ENCODE measurements at regions not wholly inside any gene's neighbourhood (a gene's known extent, or its start where the extent isn't known, plus 50 kb on each side); places are given as distances from the start of the nearest gene placed in this dataset.

DNA sequence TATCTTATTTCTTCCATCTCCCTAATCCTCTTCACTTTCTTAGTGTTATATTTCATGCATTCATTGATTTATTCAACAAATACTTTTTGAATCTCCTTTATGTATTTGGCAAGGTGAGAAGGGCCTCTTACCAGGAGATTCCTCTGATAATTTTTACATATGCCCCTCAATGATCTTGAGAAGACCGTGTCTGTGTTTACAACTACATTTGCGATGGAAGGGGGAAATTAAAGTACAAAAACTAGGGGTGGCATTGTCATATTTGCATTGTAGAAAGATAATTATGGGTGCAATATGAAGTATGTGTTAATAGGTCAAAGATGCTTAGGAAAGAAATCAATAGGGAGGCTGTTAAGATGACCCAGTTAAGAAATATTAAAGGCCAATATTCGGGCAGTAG lies 1108.4 kb upstream of the MIR17HG start:
- peaks cover 16 to 20% of the 10 kb centered on the region in 2 donors for H3K9me3 Mint-ChIP-seq
- DNase-seq: no peak
- H3K27ac Mint-ChIP-seq: no peak overlapping the region
- 75% methylated on average over 2 of the region's 3 CpGs for WGBS (ENCODE audit: insufficient coverage)
- peaks cover 24% of the 10 kb centered on the region for H3K36me3 Mint-ChIP-seq
- Histone ChIP-seq H3K27me3 (ENCODE audit: control insufficient read depth, insufficient read depth, low read length) (no peaks in the 10 kb centered on the region), H3K36me3 (ENCODE audit: control insufficient read depth, insufficient read depth, low read length) (no peaks in the 10 kb centered on the region), H3K4me1 (ENCODE audit: control insufficient read depth, insufficient read depth, low read length) (no peaks in the 10 kb centered on the region), H3K27ac (ENCODE audit: low read length) (no peak overlapping the region), H3K9me3 (ENCODE audit: control insufficient read depth, insufficient read depth, low read length) (no peaks in the 10 kb centered on the region), H3K4me3 (ENCODE audit: low read length) (no peak overlapping the region)
- H3K4me3 Mint-ChIP-seq: no peak overlapping the region
- H3K27me3 Mint-ChIP-seq (ENCODE audit: low read depth in 2 of 2): no peaks in the 10 kb centered on the region
- intact Hi-C loops (cut with micrococcal nuclease): no loop called here
- ATAC-seq: no peak
- TF ChIP-seq, protein P1, sequence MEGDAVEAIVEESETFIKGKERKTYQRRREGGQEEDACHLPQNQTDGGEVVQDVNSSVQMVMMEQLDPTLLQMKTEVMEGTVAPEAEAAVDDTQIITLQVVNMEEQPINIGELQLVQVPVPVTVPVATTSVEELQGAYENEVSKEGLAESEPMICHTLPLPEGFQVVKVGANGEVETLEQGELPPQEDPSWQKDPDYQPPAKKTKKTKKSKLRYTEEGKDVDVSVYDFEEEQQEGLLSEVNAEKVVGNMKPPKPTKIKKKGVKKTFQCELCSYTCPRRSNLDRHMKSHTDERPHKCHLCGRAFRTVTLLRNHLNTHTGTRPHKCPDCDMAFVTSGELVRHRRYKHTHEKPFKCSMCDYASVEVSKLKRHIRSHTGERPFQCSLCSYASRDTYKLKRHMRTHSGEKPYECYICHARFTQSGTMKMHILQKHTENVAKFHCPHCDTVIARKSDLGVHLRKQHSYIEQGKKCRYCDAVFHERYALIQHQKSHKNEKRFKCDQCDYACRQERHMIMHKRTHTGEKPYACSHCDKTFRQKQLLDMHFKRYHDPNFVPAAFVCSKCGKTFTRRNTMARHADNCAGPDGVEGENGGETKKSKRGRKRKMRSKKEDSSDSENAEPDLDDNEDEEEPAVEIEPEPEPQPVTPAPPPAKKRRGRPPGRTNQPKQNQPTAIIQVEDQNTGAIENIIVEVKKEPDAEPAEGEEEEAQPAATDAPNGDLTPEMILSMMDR (IDR thresholded peaks at IDR 0.05): no peak
- H3K4me1 Mint-ChIP-seq: no peaks in the 10 kb centered on the region

DNA sequence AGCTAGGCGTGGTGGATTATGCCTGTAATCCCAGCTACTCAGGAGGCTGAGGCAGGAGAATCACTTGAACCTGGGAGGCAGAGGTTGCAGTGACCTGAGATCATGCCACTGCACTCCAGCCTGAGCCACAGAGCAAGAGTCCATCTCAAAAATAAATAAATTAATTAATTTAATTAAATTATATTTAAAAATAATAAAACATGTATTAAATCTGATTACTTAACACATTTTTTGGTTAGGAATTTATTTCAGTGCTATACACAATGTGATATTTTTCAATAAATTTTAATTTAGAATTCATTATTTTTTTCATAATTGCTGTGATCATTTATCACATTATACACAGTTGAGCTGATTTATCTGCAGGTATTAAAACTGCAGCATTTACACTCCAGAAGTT lies 1101.5 kb upstream of the MIR17HG start:
- H3K4me3 ChIP-seq (ENCODE audit: low read length): no peak overlapping the region
- TF ChIP-seq, protein P1 (IDR thresholded peaks at IDR 0.05): no peak
- no peak overlapping the region for H3K27ac Mint-ChIP-seq
- H3K27me3 Mint-ChIP-seq (ENCODE audit: low read depth in 2 of 2): no peaks in the 10 kb centered on the region
- H3K9me3 Mint-ChIP-seq: peaks cover 14 to 20% of the 10 kb centered on the region in 2 donors
- H3K27me3 ChIP-seq (ENCODE audit: control insufficient read depth, insufficient read depth, low read length): no peaks in the 10 kb centered on the region
- no peaks in the 10 kb centered on the region for H3K36me3 ChIP-seq (ENCODE audit: control insufficient read depth, insufficient read depth, low read length)
- DNase-seq (no peak), ATAC-seq (no peak)
- peaks cover 10% of the 10 kb centered on the region for H3K36me3 Mint-ChIP-seq
- no peaks in the 10 kb centered on the region for H3K9me3 ChIP-seq (ENCODE audit: control insufficient read depth, insufficient read depth, low read length)
- intact Hi-C loops (cut with micrococcal nuclease): no loop called here
- H3K4me3 Mint-ChIP-seq: no peak overlapping the region
- H3K4me1 Mint-ChIP-seq: no peaks in the 10 kb centered on the region
- H3K27ac ChIP-seq (ENCODE audit: low read length): no peak overlapping the region
- no peaks in the 10 kb centered on the region for H3K4me1 ChIP-seq (ENCODE audit: control insufficient read depth, insufficient read depth, low read length)
- 75% methylated on average over 1 of the region's 1 CpG for WGBS (ENCODE audit: insufficient coverage)

DNA sequence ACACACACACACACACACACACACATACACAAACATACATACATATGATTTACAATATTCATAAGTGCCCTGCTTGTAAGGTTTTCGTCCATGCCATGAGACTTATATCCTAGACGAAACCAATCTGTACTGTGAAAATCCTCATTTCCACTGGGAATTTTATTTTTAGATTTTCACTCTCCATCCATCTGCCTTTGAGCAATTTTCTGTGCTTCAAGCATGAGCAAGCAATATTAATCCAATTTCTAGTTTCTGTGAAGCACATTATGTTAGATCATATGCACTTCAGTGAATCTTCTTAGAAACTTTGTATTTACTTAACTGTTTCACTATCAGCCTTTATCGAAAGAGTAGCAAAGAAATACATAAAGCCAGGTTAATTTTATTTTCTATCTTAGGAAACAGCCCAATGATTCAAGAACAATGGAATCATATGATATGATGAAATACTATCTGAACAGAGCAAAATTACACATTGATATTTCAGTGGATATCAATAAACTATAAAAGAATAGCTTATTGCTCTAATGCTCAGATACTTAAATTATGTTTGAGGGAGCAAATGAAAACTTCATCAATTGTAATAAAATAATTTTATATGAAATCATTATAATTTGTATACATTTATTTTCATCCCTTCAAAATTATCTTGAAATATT lies 1100.7 kb upstream of the MIR17HG start:
- Histone ChIP-seq H3K4me1 (ENCODE audit: control insufficient read depth, insufficient read depth, low read length) (no peaks in the 10 kb centered on the region), H3K9me3 (ENCODE audit: control insufficient read depth, insufficient read depth, low read length) (no peaks in the 10 kb centered on the region), H3K36me3 (ENCODE audit: control insufficient read depth, insufficient read depth, low read length) (no peaks in the 10 kb centered on the region), H3K27ac (ENCODE audit: low read length) (no peak overlapping the region), H3K27me3 (ENCODE audit: control insufficient read depth, insufficient read depth, low read length) (no peaks in the 10 kb centered on the region), H3K4me3 (ENCODE audit: low read length) (no peak overlapping the region)
- 90% methylated on average over 2 of the region's 3 CpGs for WGBS (ENCODE audit: insufficient coverage)
- intact Hi-C loops (cut with micrococcal nuclease): no loop called here
- no peak overlapping the region for H3K4me3 Mint-ChIP-seq
- H3K27ac Mint-ChIP-seq: no peak overlapping the region
- DNase-seq (no peak), ATAC-seq (no peak)
- no peaks in the 10 kb centered on the region for H3K27me3 Mint-ChIP-seq (ENCODE audit: low read depth in 2 of 2)
- TF ChIP-seq, protein P1 (IDR thresholded peaks at IDR 0.05): no peak
- no peaks in the 10 kb centered on the region for H3K4me1 Mint-ChIP-seq
- H3K36me3 Mint-ChIP-seq: peaks cover 10% of the 10 kb centered on the region
- H3K9me3 Mint-ChIP-seq: peaks cover 14 to 22% of the 10 kb centered on the region in 2 donors

DNA sequence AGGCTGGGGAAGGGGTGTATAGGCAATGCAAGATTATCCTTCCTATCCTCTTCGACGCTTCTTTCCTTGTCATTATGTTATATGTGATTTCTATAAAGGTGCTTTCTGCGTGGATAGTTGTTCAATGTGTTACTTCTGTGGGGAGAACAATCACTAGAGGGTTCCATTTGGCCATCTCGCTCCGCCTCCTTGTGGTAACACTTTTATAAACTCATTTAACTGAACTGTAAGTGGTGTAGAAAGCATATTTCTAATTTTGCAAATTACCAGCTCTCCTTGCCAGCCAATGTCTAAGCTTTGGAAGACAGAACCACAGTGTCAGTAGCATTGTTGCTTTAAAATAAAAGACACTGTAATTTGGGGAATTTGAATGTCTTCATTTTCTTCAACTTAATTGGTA lies 1093.7 kb upstream of the MIR17HG start:
- ATAC-seq: no peak
- Mint-ChIP-seq H3K36me3 (no peaks in the 10 kb centered on the region), H3K4me3 (no peak overlapping the region), H3K27me3 (ENCODE audit: low read depth in 2 of 2) (no peaks in the 10 kb centered on the region), H3K9me3 (peaks cover 9 to 27% of the 10 kb centered on the region in 2 donors), H3K27ac (no peak overlapping the region), H3K4me1 (no peaks in the 10 kb centered on the region)
- H3K36me3 ChIP-seq (ENCODE audit: control insufficient read depth, insufficient read depth, low read length): no peaks in the 10 kb centered on the region
- no peak overlapping the region for H3K4me3 ChIP-seq (ENCODE audit: low read length)
- no peak for DNase-seq
- no peak overlapping the region for H3K27ac ChIP-seq (ENCODE audit: low read length)
- TF ChIP-seq, protein P1 (IDR thresholded peaks at IDR 0.05): no peak
- intact Hi-C loops (cut with micrococcal nuclease): no loop called here
- WGBS (ENCODE audit: insufficient coverage): no CpG with 5 or more reads among the region's 5 CpGs
- H3K4me1 ChIP-seq (ENCODE audit: control insufficient read depth, insufficient read depth, low read length): no peaks in the 10 kb centered on the region
- no peaks in the 10 kb centered on the region for H3K27me3 ChIP-seq (ENCODE audit: control insufficient read depth, insufficient read depth, low read length)
- H3K9me3 ChIP-seq (ENCODE audit: control insufficient read depth, insufficient read depth, low read length): peaks cover 13% of the 10 kb centered on the region
